ENCODE measurements at regions not wholly inside any gene's neighbourhood (a gene's known extent, or its start where the extent isn't known, plus 50 kb on each side); places are given as distances from the start of the nearest gene placed in this dataset.

DNA sequence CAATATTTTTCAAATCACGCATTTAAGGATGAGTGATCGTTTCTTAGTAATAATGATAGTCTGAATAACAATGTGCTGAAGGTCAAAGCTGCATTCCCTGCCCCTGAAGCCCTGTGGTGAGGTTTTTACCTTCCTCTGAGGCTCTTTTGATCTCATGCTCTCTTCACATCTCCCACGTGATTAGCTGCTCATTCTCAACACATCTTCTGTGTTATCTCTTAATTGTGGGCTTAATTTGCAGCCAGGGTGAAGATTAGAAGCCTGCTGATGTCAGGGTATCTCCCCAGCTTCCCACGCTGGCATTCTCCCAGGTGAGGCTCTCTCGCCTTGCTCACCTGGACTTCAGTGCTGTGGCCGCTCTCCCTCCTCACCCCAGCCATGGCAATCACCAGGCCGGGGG is 109.7 kb upstream of the FOXQ1 start:
- H3K4me3 ChIP-seq, result no peak overlapping the region
- no peak overlapping the region for H3K27ac ChIP-seq
- H3K4me1 ChIP-seq, result no peaks in the 10 kb centered on the region
- WGBS (ENCODE audit: insufficient coverage, low coverage, low lambda C conversion rate, missing lambda C conversion rate), result 70% methylated on average over 7 of the region's 7 CpGs
- TF ChIP-seq POLR2A (IDR thresholded peaks at IDR 0.05), result no peak
- TF ChIP-seq, protein P1, sequence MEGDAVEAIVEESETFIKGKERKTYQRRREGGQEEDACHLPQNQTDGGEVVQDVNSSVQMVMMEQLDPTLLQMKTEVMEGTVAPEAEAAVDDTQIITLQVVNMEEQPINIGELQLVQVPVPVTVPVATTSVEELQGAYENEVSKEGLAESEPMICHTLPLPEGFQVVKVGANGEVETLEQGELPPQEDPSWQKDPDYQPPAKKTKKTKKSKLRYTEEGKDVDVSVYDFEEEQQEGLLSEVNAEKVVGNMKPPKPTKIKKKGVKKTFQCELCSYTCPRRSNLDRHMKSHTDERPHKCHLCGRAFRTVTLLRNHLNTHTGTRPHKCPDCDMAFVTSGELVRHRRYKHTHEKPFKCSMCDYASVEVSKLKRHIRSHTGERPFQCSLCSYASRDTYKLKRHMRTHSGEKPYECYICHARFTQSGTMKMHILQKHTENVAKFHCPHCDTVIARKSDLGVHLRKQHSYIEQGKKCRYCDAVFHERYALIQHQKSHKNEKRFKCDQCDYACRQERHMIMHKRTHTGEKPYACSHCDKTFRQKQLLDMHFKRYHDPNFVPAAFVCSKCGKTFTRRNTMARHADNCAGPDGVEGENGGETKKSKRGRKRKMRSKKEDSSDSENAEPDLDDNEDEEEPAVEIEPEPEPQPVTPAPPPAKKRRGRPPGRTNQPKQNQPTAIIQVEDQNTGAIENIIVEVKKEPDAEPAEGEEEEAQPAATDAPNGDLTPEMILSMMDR (IDR thresholded peaks at IDR 0.05), result no peak
- ATAC-seq (no peak), DNase-seq (no peak)
- H3K9me3 ChIP-seq, result no peaks in the 10 kb centered on the region
- H3K36me3 ChIP-seq, result no peaks in the 10 kb centered on the region
- H3K27me3 ChIP-seq, result no peaks in the 10 kb centered on the region
- intact Hi-C loops (cut with DNase I), result no loop called here

GRCh38 chr6:1201547-1202200 is 110.2 kb upstream of the FOXQ1 start:
- Histone ChIP-seq H3K4me3 (no peak overlapping the region), H3K27ac (no peak overlapping the region), H3K9me3 (no peaks in the 10 kb centered on the region), H3K27me3 (no peaks in the 10 kb centered on the region), H3K36me3 (no peaks in the 10 kb centered on the region), H3K4me1 (no peaks in the 10 kb centered on the region)
- no peak for ATAC-seq
- no peak for DNase-seq
- 71% methylated on average over 7 of the region's 9 CpGs for WGBS (ENCODE audit: insufficient coverage, low coverage, low lambda C conversion rate, missing lambda C conversion rate)
- TF ChIP-seq POLR2A (IDR thresholded peaks at IDR 0.05), result no peak
- TF ChIP-seq, protein P1 (IDR thresholded peaks at IDR 0.05), result no peak
- intact Hi-C loops (cut with DNase I), result no loop called here

GRCh38 chr6:1200409-1201101 is 111.3 kb upstream of the FOXQ1 start:
- no peaks in the 10 kb centered on the region for H3K36me3 ChIP-seq
- H3K4me1 ChIP-seq, result no peaks in the 10 kb centered on the region
- no peak overlapping the region for H3K27ac ChIP-seq
- peak in 1 of 4 donors; percentile 44 for ATAC-seq
- no peak overlapping the region for H3K4me3 ChIP-seq
- no peak for DNase-seq
- WGBS (ENCODE audit: insufficient coverage, low coverage, low lambda C conversion rate, missing lambda C conversion rate), result 80% methylated on average over 11 of the region's 15 CpGs
- H3K9me3 ChIP-seq, result no peaks in the 10 kb centered on the region
- TF ChIP-seq POLR2A (IDR thresholded peaks at IDR 0.05), result no peak
- TF ChIP-seq, protein P1 (IDR thresholded peaks at IDR 0.05), result no peak
- no peaks in the 10 kb centered on the region for H3K27me3 ChIP-seq
- intact Hi-C loops (cut with DNase I), result no loop called here

DNA sequence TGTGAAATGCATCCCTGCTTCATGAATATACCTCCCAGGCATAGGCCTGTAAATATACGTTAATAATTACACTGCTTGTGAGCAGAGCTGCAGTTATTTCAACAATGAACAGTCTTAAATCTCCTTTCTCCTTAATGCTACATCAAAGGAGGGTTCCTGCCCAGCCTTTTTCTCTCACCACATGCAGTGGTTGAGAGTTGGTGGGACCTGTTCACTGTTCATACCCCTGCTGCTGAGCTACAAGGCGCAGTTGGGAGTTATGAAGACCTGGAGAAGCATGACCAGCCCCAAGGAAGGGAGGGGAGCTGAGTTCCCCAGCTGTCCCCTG is 111.9 kb upstream of the FOXQ1 start:
- intact Hi-C loops (cut with DNase I), result no loop called here
- ATAC-seq, result no peak

More for the DNA sequence above, 111.9 kb upstream of the FOXQ1 start:
- H3K9me3 ChIP-seq, result no peaks in the 10 kb centered on the region
- H3K27ac ChIP-seq, result no peak overlapping the region
- TF ChIP-seq, protein P1 (IDR thresholded peaks at IDR 0.05), result no peak
- no peak for TF ChIP-seq POLR2A (IDR thresholded peaks at IDR 0.05)
- WGBS (ENCODE audit: insufficient coverage, low coverage, low lambda C conversion rate, missing lambda C conversion rate), result 84% methylated on average over 2 of the region's 2 CpGs
- H3K4me1 ChIP-seq, result no peaks in the 10 kb centered on the region
- no peaks in the 10 kb centered on the region for H3K27me3 ChIP-seq
- no peak overlapping the region for H3K4me3 ChIP-seq
- H3K36me3 ChIP-seq, result no peaks in the 10 kb centered on the region
- DNase-seq, result no peak
